Colonic mucosa (tissue), 4 donors: ENCODE measurements at regions not wholly inside any gene's neighbourhood (a gene's known extent, or its start where the extent isn't known, plus 50 kb on each side); places are given as distances from the start of the nearest gene placed in this dataset.

Source experiments
- DNase-seq: peaks from one replicate; pipeline ENCODE4 v3.0.0-alpha.2; 2020
- H3K27ac ChIP-seq: fragments of 200-600 bp; one replicate; pipeline ENCODE4 v1.8.0; 2021
- H3K27me3 ChIP-seq: fragments of 200-600 bp; one replicate; pipeline ENCODE4 v1.8.0; 2021
- H3K36me3 ChIP-seq: fragments of 200-600 bp; one replicate; pipeline ENCODE4 v1.8.0; 2021
- H3K4me1 ChIP-seq: fragments of 200-600 bp; one replicate; pipeline ENCODE4 v1.8.0; 2021; ENCODE audit warnings: mild to moderate bottlenecking
- H3K4me3 ChIP-seq: fragments of 200-600 bp; one replicate; pipeline ENCODE4 v1.8.0; 2021
- H3K9ac ChIP-seq, 2 donors: one replicate each; pipeline ENCODE4 v1.7.0; 2013; ENCODE audit warnings: control low read depth in 2 of 2, low read depth in 2 of 2, low read length in 2 of 2
- H3K9me3 ChIP-seq: fragments of 200-600 bp; one replicate; pipeline ENCODE4 v1.8.0; 2021
- CTCF ChIP-seq: fragments of 200-600 bp; IDR thresholded peaks from one replicate; pipeline ENCODE4 v1.8.0; 2022; ENCODE audit warnings: antibody characterized with exemption, mild to moderate bottlenecking
- intact Hi-C: fragments of 100-400 bp; cut with DNase I; formaldehyde crosslinking; loops from one replicate; pipeline ENCODE4 v1.14.1; 2022
- donor health status: healthy.
- donor health status: DM: no; HTN: no; CAD: no.
- donor health status: DM: no; HTN: no; CAD: no.

- Histone ChIP-seq H3K27ac (no peak overlapping the region), H3K27me3 (no peaks in the 10 kb centered on the region), H3K9me3 (no peaks in the 10 kb centered on the region), H3K4me1 (no peaks in the 10 kb centered on the region), H3K9ac (no peak overlapping the region), H3K36me3 (no peaks in the 10 kb centered on the region), H3K4me3 (no peak overlapping the region)
- no peak for DNase-seq
- no peak for TF ChIP-seq CTCF
- intact Hi-C loops: no loop called here
These were observed 300.9 kb downstream of the LMX1A start for GRCh38 chr1:165055581-165055980.

GRCh38 chr1:165054627-165055026, 301.9 kb downstream of the LMX1A start:
- Histone ChIP-seq H3K27me3 (no peaks in the 10 kb centered on the region), H3K4me3 (no peak overlapping the region), H3K9me3 (no peaks in the 10 kb centered on the region), H3K36me3 (no peaks in the 10 kb centered on the region), H3K9ac (no peak overlapping the region), H3K4me1 (no peaks in the 10 kb centered on the region), H3K27ac (no peak overlapping the region)
- no peak for DNase-seq
- TF ChIP-seq CTCF: no peak
- intact Hi-C loops: no loop called here

GRCh38 chr1:165053351-165053750, 303.2 kb downstream of the LMX1A start:
- intact Hi-C loops: no loop called here
- Histone ChIP-seq H3K4me1 (no peaks in the 10 kb centered on the region), H3K9ac (no peak overlapping the region)

GRCh38 chr1:165052936-165053335, 303.6 kb downstream of the LMX1A start:
- H3K9me3 ChIP-seq: no peaks in the 10 kb centered on the region
- no peak for TF ChIP-seq CTCF
- no peaks in the 10 kb centered on the region for H3K36me3 ChIP-seq
- H3K27me3 ChIP-seq: no peaks in the 10 kb centered on the region
- H3K4me3 ChIP-seq: no peak overlapping the region
- no peak overlapping the region for H3K9ac ChIP-seq
- intact Hi-C loops: no loop called here
- no peak overlapping the region for H3K27ac ChIP-seq
- no peaks in the 10 kb centered on the region for H3K4me1 ChIP-seq
- no peak for DNase-seq

More at GRCh38 chr1:165053351-165053750, 303.2 kb downstream of the LMX1A start:
- no peaks in the 10 kb centered on the region for H3K27me3 ChIP-seq
- TF ChIP-seq CTCF: no peak
- no peak overlapping the region for H3K27ac ChIP-seq
- DNase-seq: no peak
- no peaks in the 10 kb centered on the region for H3K36me3 ChIP-seq
- H3K4me3 ChIP-seq: no peak overlapping the region
- no peaks in the 10 kb centered on the region for H3K9me3 ChIP-seq

GRCh38 chr1:165052431-165052830, 304.1 kb downstream of the LMX1A start:
- Histone ChIP-seq H3K27ac (no peak overlapping the region), H3K36me3 (no peaks in the 10 kb centered on the region), H3K27me3 (no peaks in the 10 kb centered on the region), H3K4me3 (no peak overlapping the region), H3K9me3 (no peaks in the 10 kb centered on the region), H3K4me1 (no peaks in the 10 kb centered on the region), H3K9ac (no peak overlapping the region)
- no peak for DNase-seq
- intact Hi-C loops: no loop called here
- no peak for TF ChIP-seq CTCF

- Histone ChIP-seq H3K9ac (no peak overlapping the region), H3K9me3 (no peaks in the 10 kb centered on the region), H3K4me1 (no peaks in the 10 kb centered on the region), H3K27me3 (no peaks in the 10 kb centered on the region), H3K27ac (no peak overlapping the region), H3K36me3 (no peaks in the 10 kb centered on the region), H3K4me3 (no peak overlapping the region)
- DNase-seq: no peak
- intact Hi-C loops: no loop called here
- TF ChIP-seq CTCF: no peak
These were observed 306.3 kb downstream of the LMX1A start for GRCh38 chr1:165050246-165050645.
